GM19023 (cell line): ENCODE measurements at regions not wholly inside any gene's neighbourhood (a gene's known extent, or its start where the extent isn't known, plus 50 kb on each side); places are given as distances from the start of the nearest gene placed in this dataset.

ENCODE experiments used
- ATAC-seq: cut with Tn5 transposase; IDR thresholded peaks from one replicate; pipeline ENCODE4 v1.9.1; 2021; ENCODE audit warnings: mild to moderate bottlenecking, moderate library complexity; ENCODE audit not compliant: unreplicated experiment

- no peak for ATAC-seq
These were observed 54.1 kb upstream of the PRLR start for GRCh38 chr5:35284364-35284763.

- ATAC-seq = no peak
These were observed 52.5 kb upstream of the PRLR start for GRCh38 chr5:35282810-35283209.

GRCh38 chr5:35281613-35282012 lies 51.3 kb upstream of the PRLR start:
- no peak for ATAC-seq
